ENCODE measurements at regions not wholly inside any gene's neighbourhood (a gene's known extent, or its start where the extent isn't known, plus 50 kb on each side); places are given as distances from the start of the nearest gene placed in this dataset.

- no peaks in the 10 kb centered on the region for H3K9me3 ChIP-seq
- ATAC-seq (peak; percentile 55 to 68), DNase-seq (peak; percentile 75 to 87)
- intact Hi-C loops (cut with DNase I; ENCODE audit: low total_unique reads): loop anchor here (1.0 to 10.0 kb wide), 9 partner anchors 47 to 385 kb away; no protein-coding TSS in a partner anchor
- TF ChIP-seq POLR2A (IDR thresholded peaks at IDR 0.05): peak; percentile 86 to 95
- TF ChIP-seq CTCF (IDR thresholded peaks at IDR 0.05 in 4 of 5, conservative IDR thresholded peaks at IDR 0.05 in 1 of 5): no peak
- H3K4me1 ChIP-seq: peaks cover 16 to 20% of the 10 kb centered on the region in 2 donors
- H3K4me3 ChIP-seq: peak overlapping the region; percentile 78 to 97 (median 94)
- peak overlapping the region; percentile 95 to 100 (median 98) for H3K27ac ChIP-seq
- H3K27me3 ChIP-seq: no peaks in the 10 kb centered on the region
- in situ Hi-C loops (cut with MboI; ENCODE audit: low sequenced_read_pairs in 4 of 4): loop anchor here in 1 of 4 donors (10.0 kb wide), 1 partner anchor 175 kb away; no protein-coding TSS in a partner anchor
- H3K36me3 ChIP-seq: peaks cover 0 to 27% of the 10 kb centered on the region in 2 donors
Observed at GRCh38 chr7:131109759-131110296, 217.8 kb upstream of the MKLN1 start.

GRCh38 chr7:131110297-131111080, 217.2 kb upstream of the MKLN1 start:
- H3K4me1 ChIP-seq: peaks cover 16 to 20% of the 10 kb centered on the region in 2 donors
- intact Hi-C loops (cut with DNase I; ENCODE audit: low total_unique reads): loop anchor here (1.0 to 2.0 kb wide), 3 partner anchors 46 to 192 kb away; no protein-coding TSS in a partner anchor
- peak overlapping the region; percentile 95 to 100 (median 98) for H3K27ac ChIP-seq
- H3K9me3 ChIP-seq: no peaks in the 10 kb centered on the region
- H3K27me3 ChIP-seq: no peaks in the 10 kb centered on the region
- in situ Hi-C loops (cut with MboI; ENCODE audit: low sequenced_read_pairs in 4 of 4): no loop called here
- ATAC-seq (peak; percentile 1 to 14), DNase-seq (peak in 1 of 2 donors; percentile 57)
- peak overlapping the region; percentile 78 to 97 (median 94) for H3K4me3 ChIP-seq
- TF ChIP-seq POLR2A (IDR thresholded peaks at IDR 0.05) (no peak), CTCF (IDR thresholded peaks at IDR 0.05 in 4 of 5, conservative IDR thresholded peaks at IDR 0.05 in 1 of 5) (no peak)
- peaks cover 0 to 22% of the 10 kb centered on the region in 2 donors for H3K36me3 ChIP-seq

GRCh38 chr7:131111081-131111576, 216.5 kb upstream of the MKLN1 start:
- peaks cover 0 to 22% of the 10 kb centered on the region in 2 donors for H3K36me3 ChIP-seq
- intact Hi-C loops (cut with DNase I; ENCODE audit: low total_unique reads) (loop anchor here (2.0 kb wide), 2 partner anchors 46 to 192 kb away; no protein-coding TSS in a partner anchor), in situ Hi-C loops (cut with MboI; ENCODE audit: low sequenced_read_pairs in 4 of 4) (no loop called here)
- ATAC-seq (peak in 1 of 2 donors; percentile 16), DNase-seq (no peak)
- H3K4me3 ChIP-seq: peak overlapping the region; percentile 78 to 97 (median 94)
- no peaks in the 10 kb centered on the region for H3K9me3 ChIP-seq
- H3K27me3 ChIP-seq: no peaks in the 10 kb centered on the region
- TF ChIP-seq CTCF (IDR thresholded peaks at IDR 0.05 in 4 of 5, conservative IDR thresholded peaks at IDR 0.05 in 1 of 5): no peak
- peak in 1 of 2 donors; percentile 34 for TF ChIP-seq POLR2A (IDR thresholded peaks at IDR 0.05)
- H3K4me1 ChIP-seq: peaks cover 16 to 20% of the 10 kb centered on the region in 2 donors
- H3K27ac ChIP-seq: peak overlapping the region; percentile 95 to 100 (median 98)

GRCh38 chr7:131111792-131112191, 215.9 kb upstream of the MKLN1 start:
- no peak for TF ChIP-seq POLR2A (IDR thresholded peaks at IDR 0.05)
- TF ChIP-seq CTCF (IDR thresholded peaks at IDR 0.05 in 4 of 5, conservative IDR thresholded peaks at IDR 0.05 in 1 of 5): no peak
- H3K27ac ChIP-seq: peak overlapping the region; percentile 95 to 100 (median 98)
- in situ Hi-C loops (cut with MboI; ENCODE audit: low sequenced_read_pairs in 4 of 4): no loop called here
- H3K4me1 ChIP-seq: peaks cover 16 to 20% of the 10 kb centered on the region in 2 donors
- intact Hi-C loops (cut with DNase I; ENCODE audit: low total_unique reads): loop anchor here (2.0 kb wide), 2 partner anchors 45 to 191 kb away; no protein-coding TSS in a partner anchor
- DNase-seq (no peak), ATAC-seq (no peak)
- no peaks in the 10 kb centered on the region for H3K27me3 ChIP-seq
- H3K4me3 ChIP-seq: peak overlapping the region; percentile 78 to 97 (median 94)
- no peaks in the 10 kb centered on the region for H3K9me3 ChIP-seq
- H3K36me3 ChIP-seq: peaks cover 0 to 16% of the 10 kb centered on the region in 2 donors

Data from gastrocnemius medialis (tissue), 4 donors.